Spleen (tissue), 11 donors: ENCODE measurements at regions not wholly inside any gene's neighbourhood (a gene's known extent, or its start where the extent isn't known, plus 50 kb on each side); places are given as distances from the start of the nearest gene placed in this dataset.

Source experiments
- DNase-seq: peaks from one replicate; pipeline ENCODE4 v3.0.0-alpha.2; 2020
- H3K27ac ChIP-seq, 8 donors: fragments of 200-600 bp; sonication (generic) in 7 of 8; 1 replicate in 4 of 8; 2 replicates in 4 of 8; pipeline versions ENCODE4 v1.5.0 to v1.8.0; 2016 to 2021; ENCODE audit warnings: inconsistent platforms in 4 of 8, mild to moderate bottlenecking in 4 of 8, moderate library complexity in 1 of 8
- H3K27me3 ChIP-seq, 7 donors: fragments of 200-600 bp; sonication (generic) in 6 of 7; replicated peaks in 1 of 7; 1 replicate in 4 of 7; 2 replicates in 3 of 7; pipeline versions ENCODE4 v1.5.0 to v1.8.0; 2016 to 2021; ENCODE audit warnings: inconsistent platforms in 3 of 7, mild to moderate bottlenecking in 1 of 7
- H3K36me3 ChIP-seq, 6 donors: fragments of 200-600 bp; sonication (generic) in 5 of 6; 1 replicate in 4 of 6; 2 replicates in 2 of 6; pipeline versions ENCODE4 v1.5.0 to v1.8.0; 2016 to 2021; ENCODE audit warnings: inconsistent platforms in 2 of 6
- H3K4me1 ChIP-seq, 6 donors: fragments of 200-600 bp; sonication (generic) in 5 of 6; 1 replicate in 3 of 6; 2 replicates in 3 of 6; pipeline versions ENCODE4 v1.5.0 to v1.8.0; 2016 to 2021; ENCODE audit warnings: inconsistent platforms in 3 of 6
- H3K4me3 ChIP-seq, 8 donors: fragments of 200-600 bp; sonication (generic) in 7 of 8; 1 replicate in 4 of 8; 2 replicates in 4 of 8; pipeline versions ENCODE4 v1.5.0 to v1.8.0; 2016 to 2021; ENCODE audit warnings: inconsistent platforms in 4 of 8, mild to moderate bottlenecking in 4 of 8, moderate library complexity in 2 of 8
- H3K9me3 ChIP-seq, 8 donors: fragments of 200-600 bp; sonication (generic) in 7 of 8; 1 replicate in 4 of 8; 2 replicates in 4 of 8; pipeline versions ENCODE4 v1.5.0 to v1.8.0; 2016 to 2021; ENCODE audit warnings: inconsistent platforms in 4 of 8
- POLR2A ChIP-seq, 3 donors: fragments of 450-650 bp; IDR thresholded peaks; one replicate each; pipeline ENCODE4 v1.5.1; 2017; ENCODE audit warnings: antibody characterized with exemption in 3 of 3, mild to moderate bottlenecking in 1 of 3
- POLR2AphosphoS5 ChIP-seq, 3 donors: sonication (generic); formaldehyde crosslinking; IDR thresholded peaks; one replicate each; pipeline ENCODE4 v1.5.1; 2017; ENCODE audit warnings: antibody characterized with exemption in 3 of 3
- WGBS, 5 donors: extraction: QIAGEN DNeasy Blood & Tissue Kit in 3 of 5; methylation state at CpG; one replicate each; pipeline versions ENCODE4 v1.1.5 to v1.1.7; 2013 to 2018; 5-methylcytosine and 5-hydroxymethylcytosine counted together
- intact Hi-C: fragments of 100-400 bp; cut with DNase I; formaldehyde crosslinking; loops from one replicate; pipeline ENCODE4 v1.15.0; 2023; ENCODE audit warnings: low total_unique reads
- TF ChIP-seq, protein P1 (sequence below), 11 experiments: fragments of 200-600 bp in 7 of 11; fragments of 450-650 bp in 4 of 11; sonication (generic) in 4 of 11; IDR thresholded peaks in 8 of 11; conservative IDR thresholded peaks in 3 of 11; 1 replicate in 7 of 11; 2 replicates in 4 of 11; pipeline versions ENCODE4 v1.4.0 to v1.8.0; 2016 to 2021; ENCODE audit warnings: antibody characterized with exemption in 11 of 11, inconsistent platforms in 4 of 11, mild to moderate bottlenecking in 1 of 11
- donor health status: healthy with polysubstance abuse.
- donor health status: DM: no; HTN: no; CAD: no; lungs with moderate emphysema.
- donor health status: DM: no; HTN: no; CAD: no.
- donor health status: Bipolar disorder and iron deficiency.
- donor health status: healthy.
- donor health status: DM: no; HTN: no; CAD: no.
- donor health status: DM: yes; HTN: yes; CAD: no.

DNA sequence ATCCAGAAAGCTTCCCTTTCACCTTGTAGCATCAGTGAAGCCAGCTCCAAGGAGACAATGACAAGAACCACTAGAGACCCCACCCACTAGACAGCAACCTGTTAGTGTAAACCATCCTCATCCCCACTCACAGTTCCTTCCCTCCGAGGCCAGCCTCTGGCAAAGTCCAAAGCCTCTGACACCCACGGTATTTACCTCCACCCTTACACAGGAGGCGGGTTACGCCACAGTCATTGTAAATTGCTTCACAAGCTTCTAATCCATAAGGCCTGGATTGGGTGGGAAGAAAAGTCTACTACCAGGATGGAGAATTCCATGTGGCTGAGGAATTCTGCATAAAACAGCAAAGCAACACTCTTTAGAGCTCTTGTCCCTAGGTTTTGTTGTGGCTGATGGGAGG, 287.4 kb downstream of the BUD13 start:
- no peak overlapping the region for H3K27ac ChIP-seq
- H3K9me3 ChIP-seq = no peaks in the 10 kb centered on the region
- DNase-seq = no peak
- intact Hi-C loops = no loop called here
- TF ChIP-seq POLR2AphosphoS5 (IDR thresholded peaks at IDR 0.05) (no peak), POLR2A (IDR thresholded peaks at IDR 0.05) (no peak)
- TF ChIP-seq, protein P1, sequence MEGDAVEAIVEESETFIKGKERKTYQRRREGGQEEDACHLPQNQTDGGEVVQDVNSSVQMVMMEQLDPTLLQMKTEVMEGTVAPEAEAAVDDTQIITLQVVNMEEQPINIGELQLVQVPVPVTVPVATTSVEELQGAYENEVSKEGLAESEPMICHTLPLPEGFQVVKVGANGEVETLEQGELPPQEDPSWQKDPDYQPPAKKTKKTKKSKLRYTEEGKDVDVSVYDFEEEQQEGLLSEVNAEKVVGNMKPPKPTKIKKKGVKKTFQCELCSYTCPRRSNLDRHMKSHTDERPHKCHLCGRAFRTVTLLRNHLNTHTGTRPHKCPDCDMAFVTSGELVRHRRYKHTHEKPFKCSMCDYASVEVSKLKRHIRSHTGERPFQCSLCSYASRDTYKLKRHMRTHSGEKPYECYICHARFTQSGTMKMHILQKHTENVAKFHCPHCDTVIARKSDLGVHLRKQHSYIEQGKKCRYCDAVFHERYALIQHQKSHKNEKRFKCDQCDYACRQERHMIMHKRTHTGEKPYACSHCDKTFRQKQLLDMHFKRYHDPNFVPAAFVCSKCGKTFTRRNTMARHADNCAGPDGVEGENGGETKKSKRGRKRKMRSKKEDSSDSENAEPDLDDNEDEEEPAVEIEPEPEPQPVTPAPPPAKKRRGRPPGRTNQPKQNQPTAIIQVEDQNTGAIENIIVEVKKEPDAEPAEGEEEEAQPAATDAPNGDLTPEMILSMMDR (IDR thresholded peaks at IDR 0.05 in 8 of 11, conservative IDR thresholded peaks at IDR 0.05 in 3 of 11) = no peak
- 75 to 95% (median 91%) methylated on average over 4 of the region's 4 CpGs for WGBS, 5 donors
- H3K4me1 ChIP-seq = no peaks in the 10 kb centered on the region
- no peaks in the 10 kb centered on the region for H3K36me3 ChIP-seq
- peaks cover 0 to 55% (median 0%) of the 10 kb centered on the region in 7 donors for H3K27me3 ChIP-seq
- H3K4me3 ChIP-seq = no peak overlapping the region

DNA sequence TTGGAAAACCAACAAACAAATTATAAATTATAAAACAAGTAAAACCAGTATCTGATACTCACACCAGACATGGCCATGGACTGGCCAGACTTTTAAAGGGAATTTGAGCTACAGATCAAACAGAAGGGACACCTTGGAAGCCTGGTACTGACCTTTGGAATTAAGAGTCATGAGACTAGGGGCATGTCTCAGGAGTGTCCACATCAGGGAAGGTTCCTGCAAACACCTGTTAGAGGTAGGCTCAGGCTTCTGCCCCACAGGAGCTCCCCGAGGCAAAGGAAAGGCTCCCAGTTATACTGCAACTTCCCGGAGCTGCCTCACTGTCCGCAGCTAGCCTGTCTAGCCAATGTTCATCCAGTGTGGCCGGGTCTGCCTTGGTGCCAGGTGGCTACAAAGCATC, 290.1 kb downstream of the BUD13 start:
- Histone ChIP-seq H3K4me3 (no peak overlapping the region), H3K27me3 (peaks cover 0 to 35% (median 0%) of the 10 kb centered on the region in 7 donors), H3K27ac (no peak overlapping the region), H3K36me3 (no peaks in the 10 kb centered on the region), H3K9me3 (no peaks in the 10 kb centered on the region), H3K4me1 (no peaks in the 10 kb centered on the region)
- 69 to 88% (median 75%) methylated on average over 4 of the region's 4 CpGs for WGBS, 5 donors
- DNase-seq = no peak
- intact Hi-C loops = no loop called here
- no peak for TF ChIP-seq POLR2AphosphoS5 (IDR thresholded peaks at IDR 0.05)
- no peak for TF ChIP-seq POLR2A (IDR thresholded peaks at IDR 0.05)
- TF ChIP-seq, protein P1 (IDR thresholded peaks at IDR 0.05 in 8 of 11, conservative IDR thresholded peaks at IDR 0.05 in 3 of 11) = no peak

DNA sequence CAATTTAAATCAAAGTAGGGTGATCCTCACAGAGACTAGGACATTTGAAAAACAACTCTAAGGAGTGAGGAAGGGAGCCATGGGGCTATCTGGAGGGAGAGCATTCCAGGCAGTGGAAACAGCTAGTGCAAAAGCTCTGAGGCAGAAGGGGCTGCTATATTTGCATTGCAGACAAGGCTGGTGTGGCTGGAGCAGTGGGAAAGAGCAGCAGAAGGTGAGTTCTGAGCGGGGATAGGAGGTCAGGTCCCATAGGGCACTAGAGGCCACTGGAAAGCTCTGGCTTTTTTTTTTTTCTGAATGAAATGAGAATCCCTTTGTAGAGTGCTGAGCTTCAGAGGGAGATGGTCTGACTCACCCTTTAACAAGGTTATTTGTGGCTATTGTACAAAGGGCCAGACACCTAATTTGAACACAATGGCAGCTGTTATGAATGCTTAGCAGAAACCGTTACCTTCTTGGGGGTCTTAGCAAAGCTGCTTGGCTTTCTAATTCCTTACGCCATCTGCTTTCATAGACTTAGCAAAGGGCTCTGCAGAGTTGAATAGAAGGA, 291.6 kb downstream of the BUD13 start:
- Histone ChIP-seq H3K36me3 (no peaks in the 10 kb centered on the region), H3K27me3 (peaks cover 0 to 21% (median 0%) of the 10 kb centered on the region in 7 donors), H3K9me3 (no peaks in the 10 kb centered on the region), H3K27ac (no peak overlapping the region), H3K4me1 (no peaks in the 10 kb centered on the region), H3K4me3 (no peak overlapping the region)
- intact Hi-C loops = no loop called here
- no peak for TF ChIP-seq POLR2AphosphoS5 (IDR thresholded peaks at IDR 0.05)
- no peak for TF ChIP-seq POLR2A (IDR thresholded peaks at IDR 0.05)
- TF ChIP-seq, protein P1 (IDR thresholded peaks at IDR 0.05 in 8 of 11, conservative IDR thresholded peaks at IDR 0.05 in 3 of 11) = no peak
- no peak for DNase-seq
- 62 to 84% (median 68%) methylated on average over 3 of the region's 3 CpGs for WGBS, 5 donors

DNA sequence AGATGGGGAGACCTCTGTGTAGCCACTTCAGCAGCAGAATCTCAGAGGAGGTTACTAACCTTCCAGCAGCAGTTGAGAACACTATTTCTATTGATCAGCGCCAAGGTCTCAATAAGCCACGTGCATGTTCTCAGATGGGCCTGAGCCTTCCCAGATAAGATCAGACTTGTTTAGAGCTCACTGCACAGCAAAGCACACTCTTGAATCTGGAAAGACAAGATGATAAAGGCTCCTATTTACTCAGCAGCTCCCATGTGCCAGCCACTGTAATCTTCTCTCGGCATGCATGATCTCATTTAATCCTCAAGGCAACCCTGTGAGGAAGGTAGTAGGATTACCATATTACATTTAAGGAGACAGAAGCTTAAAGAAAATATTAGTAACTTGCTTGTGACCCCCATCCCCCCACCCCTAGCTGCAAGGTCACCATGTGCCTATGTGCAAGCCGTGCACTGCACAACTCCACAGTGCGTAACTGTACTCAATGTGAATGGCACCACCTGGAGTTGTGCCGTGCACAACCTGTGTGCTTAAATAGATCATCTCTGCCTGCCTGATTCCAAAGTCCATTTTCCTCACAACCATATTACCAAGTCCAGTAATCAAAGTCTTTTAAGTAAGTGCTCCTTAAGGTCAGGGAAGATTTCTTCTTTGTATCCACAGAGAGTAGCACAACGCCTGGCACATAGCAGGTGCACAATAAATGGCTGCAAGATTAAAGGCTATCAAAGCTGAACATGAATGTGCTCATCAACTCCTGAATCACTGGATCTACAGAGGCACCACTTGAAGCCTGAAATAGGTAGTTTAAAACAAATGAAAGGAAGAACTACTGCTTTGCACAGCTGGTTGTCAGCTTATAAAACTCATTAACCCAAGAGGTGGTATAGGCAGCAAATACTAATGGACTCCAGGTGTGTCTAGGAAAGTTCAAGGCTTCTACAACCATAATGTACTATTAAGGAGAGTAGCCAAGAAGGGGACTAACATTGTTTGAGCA, 293.8 kb downstream of the BUD13 start:
- Histone ChIP-seq H3K36me3 (no peaks in the 10 kb centered on the region), H3K27ac (no peak overlapping the region), H3K4me1 (no peaks in the 10 kb centered on the region), H3K9me3 (no peaks in the 10 kb centered on the region), H3K27me3 (peaks cover 0 to 23% (median 0%) of the 10 kb centered on the region in 7 donors), H3K4me3 (no peak overlapping the region)
- TF ChIP-seq, protein P1 (IDR thresholded peaks at IDR 0.05 in 8 of 11, conservative IDR thresholded peaks at IDR 0.05 in 3 of 11) = no peak
- TF ChIP-seq POLR2AphosphoS5 (IDR thresholded peaks at IDR 0.05) (no peak), POLR2A (IDR thresholded peaks at IDR 0.05) (no peak)
- no peak for DNase-seq
- 73 to 84% (median 79%) methylated on average over 7 of the region's 7 CpGs for WGBS, 5 donors
- intact Hi-C loops = no loop called here
